ENCODE measurements at regions not wholly inside any gene's neighbourhood (a gene's known extent, or its start where the extent isn't known, plus 50 kb on each side); places are given as distances from the start of the nearest gene placed in this dataset.

- no peak overlapping the region for H3K4me2 ChIP-seq (ENCODE audit: unreplicated experiment)
- TF ChIP-seq EZH2 (IDR thresholded peaks at IDR 0.05; ENCODE audit: insufficient read depth, poor library complexity, severe bottlenecking) (no peak), EZH2phosphoT487 (IDR thresholded peaks at IDR 0.05; ENCODE audit: insufficient read depth, low read depth) (no peak)
- H3K4me1 ChIP-seq (ENCODE audit: insufficient read depth), result no peaks in the 10 kb centered on the region
- H4K20me1 ChIP-seq (ENCODE audit: insufficient read depth), result no peaks in the 10 kb centered on the region
- WGBS, 2 experiments (ENCODE audit: low coverage in 1 of 2, low lambda C conversion rate in 2 of 2, missing lambda C conversion rate in 2 of 2), result 0% methylated on average over 1 of the region's 1 CpG
- no peak overlapping the region for H3K4me3 ChIP-seq
- in situ Hi-C loops (cut with MboI), result no loop called here
- H3K9me2 ChIP-seq (ENCODE audit: insufficient read depth), result no peaks in the 10 kb centered on the region
- DNase-seq, result no peak
- no peak overlapping the region for H2AFZ ChIP-seq
- H3K27me3 ChIP-seq (replicated peaks; ENCODE audit: insufficient read depth), result no peaks in the 10 kb centered on the region
- H3K27ac ChIP-seq, result no peak overlapping the region
- H3K9me3 ChIP-seq (ENCODE audit: low read depth), result no peaks in the 10 kb centered on the region
- H3K9ac ChIP-seq, result no peak overlapping the region
- no peaks in the 10 kb centered on the region for H3K79me2 ChIP-seq (ENCODE audit: insufficient read depth)
- H3K36me3 ChIP-seq (ENCODE audit: low read depth), result no peaks in the 10 kb centered on the region
- H3F3A ChIP-seq (ENCODE audit: insufficient read depth), result no peaks in the 10 kb centered on the region
Measured at GRCh38 chr1:80170811-80171485, 1164.4 kb upstream of the ADGRL4 start.

GRCh38 chr1:80164150-80164549 lies 1157.6 kb upstream of the ADGRL4 start:
- DNase-seq, result no peak
- Histone ChIP-seq H3K27me3 (replicated peaks; ENCODE audit: insufficient read depth) (no peaks in the 10 kb centered on the region), H3K4me2 (ENCODE audit: unreplicated experiment) (no peak overlapping the region), H3K36me3 (ENCODE audit: low read depth) (no peaks in the 10 kb centered on the region), H4K20me1 (ENCODE audit: insufficient read depth) (no peaks in the 10 kb centered on the region), H3K27ac (no peak overlapping the region), H3K9me2 (ENCODE audit: insufficient read depth) (no peaks in the 10 kb centered on the region), H3K4me1 (ENCODE audit: insufficient read depth) (no peaks in the 10 kb centered on the region), H2AFZ (no peak overlapping the region), H3F3A (ENCODE audit: insufficient read depth) (no peaks in the 10 kb centered on the region), H3K79me2 (ENCODE audit: insufficient read depth) (no peaks in the 10 kb centered on the region), H3K4me3 (no peak overlapping the region), H3K9me3 (ENCODE audit: low read depth) (no peaks in the 10 kb centered on the region), H3K9ac (no peak overlapping the region)
- in situ Hi-C loops (cut with MboI), result no loop called here
- TF ChIP-seq EZH2 (IDR thresholded peaks at IDR 0.05; ENCODE audit: insufficient read depth, poor library complexity, severe bottlenecking), result no peak
- no peak for TF ChIP-seq EZH2phosphoT487 (IDR thresholded peaks at IDR 0.05; ENCODE audit: insufficient read depth, low read depth)

GRCh38 chr1:80163686-80164085 lies 1157.2 kb upstream of the ADGRL4 start:
- WGBS, 2 experiments (ENCODE audit: low coverage in 1 of 2, low lambda C conversion rate in 2 of 2, missing lambda C conversion rate in 2 of 2), result 66% methylated on average over 6 of the region's 6 CpGs

GRCh38 chr1:80158771-80159170 lies 1152.2 kb upstream of the ADGRL4 start:
- no peak overlapping the region for H3K9ac ChIP-seq
- DNase-seq, result no peak
- no peak overlapping the region for H3K4me3 ChIP-seq
- H3K79me2 ChIP-seq (ENCODE audit: insufficient read depth), result no peaks in the 10 kb centered on the region
- no peaks in the 10 kb centered on the region for H3K36me3 ChIP-seq (ENCODE audit: low read depth)
- WGBS, 2 experiments (ENCODE audit: low coverage in 1 of 2, low lambda C conversion rate in 2 of 2, missing lambda C conversion rate in 2 of 2), result 0 to 5% methylated on average over 2 of the region's 2 CpGs
- no peaks in the 10 kb centered on the region for H3K9me3 ChIP-seq (ENCODE audit: low read depth)
- in situ Hi-C loops (cut with MboI), result no loop called here
- TF ChIP-seq EZH2 (IDR thresholded peaks at IDR 0.05; ENCODE audit: insufficient read depth, poor library complexity, severe bottlenecking), result no peak
- no peak for TF ChIP-seq EZH2phosphoT487 (IDR thresholded peaks at IDR 0.05; ENCODE audit: insufficient read depth, low read depth)
- H3K27ac ChIP-seq, result no peak overlapping the region
- H3K4me2 ChIP-seq (ENCODE audit: unreplicated experiment), result no peak overlapping the region
- H3K27me3 ChIP-seq (replicated peaks; ENCODE audit: insufficient read depth), result no peaks in the 10 kb centered on the region
- H4K20me1 ChIP-seq (ENCODE audit: insufficient read depth), result no peaks in the 10 kb centered on the region
- H3K4me1 ChIP-seq (ENCODE audit: insufficient read depth), result no peaks in the 10 kb centered on the region
- H3F3A ChIP-seq (ENCODE audit: insufficient read depth), result no peaks in the 10 kb centered on the region
- no peak overlapping the region for H2AFZ ChIP-seq
- H3K9me2 ChIP-seq (ENCODE audit: insufficient read depth), result no peaks in the 10 kb centered on the region

More at GRCh38 chr1:80163686-80164085, 1157.2 kb upstream of the ADGRL4 start:
- Histone ChIP-seq H3K4me1 (ENCODE audit: insufficient read depth) (no peaks in the 10 kb centered on the region), H3K9ac (no peak overlapping the region), H3K9me3 (ENCODE audit: low read depth) (no peaks in the 10 kb centered on the region), H3K4me2 (ENCODE audit: unreplicated experiment) (no peak overlapping the region), H3F3A (ENCODE audit: insufficient read depth) (no peaks in the 10 kb centered on the region), H3K4me3 (no peak overlapping the region), H3K27me3 (replicated peaks; ENCODE audit: insufficient read depth) (no peaks in the 10 kb centered on the region), H3K36me3 (ENCODE audit: low read depth) (no peaks in the 10 kb centered on the region), H4K20me1 (ENCODE audit: insufficient read depth) (no peaks in the 10 kb centered on the region), H3K79me2 (ENCODE audit: insufficient read depth) (no peaks in the 10 kb centered on the region), H2AFZ (no peak overlapping the region), H3K27ac (no peak overlapping the region), H3K9me2 (ENCODE audit: insufficient read depth) (no peaks in the 10 kb centered on the region)
- TF ChIP-seq EZH2phosphoT487 (IDR thresholded peaks at IDR 0.05; ENCODE audit: insufficient read depth, low read depth) (no peak), EZH2 (IDR thresholded peaks at IDR 0.05; ENCODE audit: insufficient read depth, poor library complexity, severe bottlenecking) (no peak)
- in situ Hi-C loops (cut with MboI), result no loop called here
- DNase-seq, result no peak

GRCh38 chr1:80158266-80158665 lies 1151.7 kb upstream of the ADGRL4 start:
- 28 to 30% methylated on average over 4 of the region's 4 CpGs for WGBS, 2 experiments (ENCODE audit: low coverage in 1 of 2, low lambda C conversion rate in 2 of 2, missing lambda C conversion rate in 2 of 2)
- in situ Hi-C loops (cut with MboI), result no loop called here
- H3K4me3 ChIP-seq, result no peak overlapping the region

More at GRCh38 chr1:80158266-80158665, 1151.7 kb upstream of the ADGRL4 start:
- no peak for TF ChIP-seq EZH2phosphoT487 (IDR thresholded peaks at IDR 0.05; ENCODE audit: insufficient read depth, low read depth)
- TF ChIP-seq EZH2 (IDR thresholded peaks at IDR 0.05; ENCODE audit: insufficient read depth, poor library complexity, severe bottlenecking), result no peak
- no peaks in the 10 kb centered on the region for H3K4me1 ChIP-seq (ENCODE audit: insufficient read depth)
- no peak for DNase-seq
- no peak overlapping the region for H3K4me2 ChIP-seq (ENCODE audit: unreplicated experiment)
- H3K9ac ChIP-seq, result no peak overlapping the region
- no peak overlapping the region for H3K27ac ChIP-seq
- no peaks in the 10 kb centered on the region for H3F3A ChIP-seq (ENCODE audit: insufficient read depth)
- no peaks in the 10 kb centered on the region for H3K36me3 ChIP-seq (ENCODE audit: low read depth)
- no peak overlapping the region for H2AFZ ChIP-seq
- H3K79me2 ChIP-seq (ENCODE audit: insufficient read depth), result no peaks in the 10 kb centered on the region
- no peaks in the 10 kb centered on the region for H3K9me3 ChIP-seq (ENCODE audit: low read depth)
- H4K20me1 ChIP-seq (ENCODE audit: insufficient read depth), result no peaks in the 10 kb centered on the region
- no peaks in the 10 kb centered on the region for H3K9me2 ChIP-seq (ENCODE audit: insufficient read depth)
- H3K27me3 ChIP-seq (replicated peaks; ENCODE audit: insufficient read depth), result no peaks in the 10 kb centered on the region

Measured in GM23248 (cell line).